ENCODE measurements at regions not wholly inside any gene's neighbourhood (a gene's known extent, or its start where the extent isn't known, plus 50 kb on each side); places are given as distances from the start of the nearest gene placed in this dataset.

DNA sequence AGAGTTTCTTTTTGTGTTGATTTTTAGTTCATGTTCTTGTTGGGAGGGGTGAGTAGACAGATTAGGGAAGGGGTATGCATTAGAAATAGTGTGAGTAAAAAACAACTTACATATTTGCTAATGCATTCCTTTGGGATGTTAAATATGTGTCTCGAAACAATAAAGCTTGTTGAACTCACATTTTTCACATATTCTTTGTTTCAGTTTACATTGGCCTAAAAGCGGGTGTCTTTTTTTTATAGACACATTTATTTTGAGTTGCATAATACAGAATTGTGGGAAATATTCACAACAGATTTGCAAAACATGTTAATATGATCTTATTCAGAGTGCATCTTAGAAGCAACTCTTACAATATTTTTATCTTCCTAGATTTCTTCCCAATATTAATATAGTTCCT lies 337.5 kb upstream of the CNTNAP2 start:
- no peak overlapping the region for H3K4me3 ChIP-seq (ENCODE audit: low read depth, low read length)
- DNase-seq (ENCODE audit: low read depth): no peak
- in situ Hi-C loops (cut with HindIII; ENCODE audit: low sequenced_read_pairs): no loop called here
- TF ChIP-seq CTCF (IDR thresholded peaks at IDR 0.05; ENCODE audit: low read depth, low read length, missing control alignments): no peak

GRCh38 chr7:145774777-145775176 lies 341.8 kb upstream of the CNTNAP2 start:
- no peak overlapping the region for H3K4me3 ChIP-seq (ENCODE audit: low read depth, low read length)
- TF ChIP-seq CTCF (IDR thresholded peaks at IDR 0.05; ENCODE audit: low read depth, low read length, missing control alignments): no peak
- in situ Hi-C loops (cut with HindIII; ENCODE audit: low sequenced_read_pairs): no loop called here
- DNase-seq (ENCODE audit: low read depth): no peak

- no peak overlapping the region for H3K4me3 ChIP-seq (ENCODE audit: low read depth, low read length)
- in situ Hi-C loops (cut with HindIII; ENCODE audit: low sequenced_read_pairs): no loop called here
- DNase-seq (ENCODE audit: low read depth): no peak
- TF ChIP-seq CTCF (IDR thresholded peaks at IDR 0.05; ENCODE audit: low read depth, low read length, missing control alignments): no peak
These were observed 363.6 kb upstream of the CNTNAP2 start for GRCh38 chr7:145753004-145753403.

GRCh38 chr7:145737617-145738016 lies 379.0 kb upstream of the CNTNAP2 start:
- no peak for TF ChIP-seq CTCF (IDR thresholded peaks at IDR 0.05; ENCODE audit: low read depth, low read length, missing control alignments)
- H3K4me3 ChIP-seq (ENCODE audit: low read depth, low read length): no peak overlapping the region
- DNase-seq (ENCODE audit: low read depth): no peak
- in situ Hi-C loops (cut with HindIII; ENCODE audit: low sequenced_read_pairs): no loop called here

- TF ChIP-seq CTCF (IDR thresholded peaks at IDR 0.05; ENCODE audit: low read depth, low read length, missing control alignments): no peak
- in situ Hi-C loops (cut with HindIII; ENCODE audit: low sequenced_read_pairs): no loop called here
- no peak overlapping the region for H3K4me3 ChIP-seq (ENCODE audit: low read depth, low read length)
- DNase-seq (ENCODE audit: low read depth): no peak
These were observed 381.5 kb upstream of the CNTNAP2 start for GRCh38 chr7:145735061-145735460.

DNA sequence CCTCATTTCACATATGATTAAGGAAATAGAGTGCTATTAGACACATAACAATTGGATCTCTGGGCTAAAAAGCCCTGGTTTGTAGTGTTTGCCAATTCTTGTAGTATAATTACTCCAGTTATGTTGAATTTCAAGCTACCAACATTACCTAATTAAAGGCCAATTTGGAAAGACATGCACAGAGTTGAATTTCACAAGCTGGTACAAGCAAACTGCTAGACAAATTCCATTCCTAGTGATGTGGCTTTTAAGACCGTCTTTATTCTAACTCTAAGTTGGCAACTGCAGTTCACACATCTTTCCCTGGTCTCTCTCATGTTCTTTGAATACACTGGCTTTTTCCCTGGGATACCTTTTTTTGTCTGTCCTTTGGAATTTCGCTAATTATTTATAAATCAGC lies 384.1 kb upstream of the CNTNAP2 start:
- DNase-seq (ENCODE audit: low read depth): no peak
- no peak for TF ChIP-seq CTCF (IDR thresholded peaks at IDR 0.05; ENCODE audit: low read depth, low read length, missing control alignments)
- no peak overlapping the region for H3K4me3 ChIP-seq (ENCODE audit: low read depth, low read length)
- in situ Hi-C loops (cut with HindIII; ENCODE audit: low sequenced_read_pairs): no loop called here

- in situ Hi-C loops (cut with HindIII; ENCODE audit: low sequenced_read_pairs): no loop called here
- H3K4me3 ChIP-seq (ENCODE audit: low read depth, low read length): no peak overlapping the region
- no peak for DNase-seq (ENCODE audit: low read depth)
- TF ChIP-seq CTCF (IDR thresholded peaks at IDR 0.05; ENCODE audit: low read depth, low read length, missing control alignments): no peak
These were observed 386.9 kb upstream of the CNTNAP2 start for GRCh38 chr7:145729691-145730090.

Data from astrocyte of the cerebellum (primary cell).